Embryonic facial prominence (tissue), 1 donor: ENCODE measurements at regions not wholly inside any gene's neighbourhood (a gene's known extent, or its start where the extent isn't known, plus 50 kb on each side); places are given as distances from the start of the nearest gene placed in this dataset.

Experiments
- DNase-seq: peaks from one replicate; pipeline ENCODE4 v3.0.0-alpha.2; 2016; ENCODE audit errors: extremely low spot score

DNA sequence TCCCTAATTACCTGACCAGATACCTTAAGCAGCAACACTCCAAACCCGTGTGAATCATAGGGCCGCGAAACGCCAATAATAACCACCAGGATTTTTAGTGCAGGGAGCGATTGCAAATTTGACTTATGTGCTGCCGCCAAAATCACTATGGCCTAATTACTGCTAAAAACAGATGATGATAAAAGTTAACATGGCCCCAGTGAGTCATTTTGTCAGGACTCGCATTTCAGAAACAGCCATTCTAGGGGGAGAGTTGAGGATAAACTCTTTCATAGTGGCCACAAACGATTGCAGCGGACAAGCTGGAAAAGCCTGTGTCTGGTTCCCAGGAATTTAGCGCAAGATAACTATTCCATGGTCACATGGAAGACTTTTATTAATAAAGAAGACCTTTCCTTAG is 103.4 kb downstream of the HLX start:
- DNase-seq = no peak

DNA sequence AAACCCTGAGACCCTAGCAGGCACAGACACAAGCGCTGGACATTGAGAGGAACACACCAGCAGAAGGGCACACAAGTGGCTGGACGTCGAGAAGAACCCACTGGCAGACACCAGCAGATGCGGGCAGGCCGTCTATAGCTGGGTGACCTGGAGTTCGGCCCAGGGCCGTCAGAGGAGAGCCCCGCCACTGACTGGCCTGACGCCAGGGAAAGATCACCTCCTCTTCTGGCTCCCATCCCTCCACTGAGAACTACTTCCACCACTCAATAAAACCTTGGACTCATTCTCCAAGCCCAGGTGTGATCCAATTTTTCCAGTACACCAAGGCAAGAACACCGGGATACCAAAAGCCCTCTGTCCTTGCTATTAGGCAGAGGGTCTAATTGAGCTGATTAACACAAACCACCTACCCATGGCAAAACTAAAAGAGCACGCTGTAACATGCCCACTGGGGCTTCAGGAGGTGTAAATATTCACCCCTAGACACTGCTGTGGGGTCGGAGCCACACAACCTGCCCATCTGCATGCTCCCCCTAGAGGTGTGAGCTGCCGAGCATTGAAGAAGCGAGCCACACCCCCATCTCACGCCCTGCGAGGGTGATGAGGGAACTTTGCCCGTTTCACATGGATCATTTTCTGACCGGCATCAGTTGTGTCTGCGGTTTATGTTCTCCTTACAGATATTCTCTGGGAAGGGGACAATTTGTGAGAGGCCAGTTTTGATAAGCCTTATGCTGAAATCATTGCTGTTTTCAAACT is 104.8 kb downstream of the HLX start:
- no peak for DNase-seq

GRCh38 chr1:220990427-220991339 is 111.4 kb downstream of the HLX start:
- DNase-seq = no peak

DNA sequence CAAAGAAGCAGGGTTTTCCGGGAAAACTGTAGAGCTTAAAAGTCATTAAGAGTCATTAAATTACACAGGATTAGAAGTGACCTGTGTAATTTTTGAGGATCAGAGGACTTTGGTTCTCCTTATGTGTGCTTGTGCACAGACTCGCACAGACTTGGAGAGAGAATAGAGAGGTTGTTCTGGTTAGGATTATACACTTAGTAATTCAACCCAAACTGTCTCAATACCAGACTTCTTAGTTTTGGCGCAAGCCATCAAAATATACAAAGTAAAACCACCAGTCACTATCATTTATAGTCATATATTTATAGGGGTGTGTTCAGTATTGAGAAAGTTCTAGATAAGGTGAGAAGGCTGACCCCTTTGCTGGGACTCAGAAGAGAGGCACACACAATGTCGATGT is 112.3 kb downstream of the HLX start:
- no peak for DNase-seq

GRCh38 chr1:220991959-220992704 is 112.9 kb downstream of the HLX start:
- DNase-seq = no peak

DNA sequence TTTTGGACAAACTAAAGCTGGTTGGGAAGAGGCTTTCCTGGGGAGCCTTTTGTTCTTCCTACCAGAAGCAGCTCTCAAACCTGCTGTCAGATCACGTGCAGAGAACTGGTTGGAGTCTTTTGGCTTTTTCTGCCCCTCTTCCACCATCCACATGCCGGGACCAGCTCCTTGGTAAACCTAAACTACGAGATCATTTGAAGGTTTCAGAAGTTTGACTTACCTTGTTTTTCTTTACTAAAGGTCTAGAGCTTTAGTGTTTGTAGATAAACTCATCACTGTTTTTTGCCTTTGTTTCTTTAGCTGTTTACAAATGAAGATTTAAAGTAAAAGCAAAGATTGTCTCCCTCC is 113.4 kb downstream of the HLX start:
- no peak for DNase-seq

GRCh38 chr1:220994671-220995070 is 115.4 kb downstream of the HLX start:
- DNase-seq = no peak

- DNase-seq = no peak
These were observed 118.5 kb downstream of the HLX start for GRCh38 chr1:220997791-220998190.

DNA sequence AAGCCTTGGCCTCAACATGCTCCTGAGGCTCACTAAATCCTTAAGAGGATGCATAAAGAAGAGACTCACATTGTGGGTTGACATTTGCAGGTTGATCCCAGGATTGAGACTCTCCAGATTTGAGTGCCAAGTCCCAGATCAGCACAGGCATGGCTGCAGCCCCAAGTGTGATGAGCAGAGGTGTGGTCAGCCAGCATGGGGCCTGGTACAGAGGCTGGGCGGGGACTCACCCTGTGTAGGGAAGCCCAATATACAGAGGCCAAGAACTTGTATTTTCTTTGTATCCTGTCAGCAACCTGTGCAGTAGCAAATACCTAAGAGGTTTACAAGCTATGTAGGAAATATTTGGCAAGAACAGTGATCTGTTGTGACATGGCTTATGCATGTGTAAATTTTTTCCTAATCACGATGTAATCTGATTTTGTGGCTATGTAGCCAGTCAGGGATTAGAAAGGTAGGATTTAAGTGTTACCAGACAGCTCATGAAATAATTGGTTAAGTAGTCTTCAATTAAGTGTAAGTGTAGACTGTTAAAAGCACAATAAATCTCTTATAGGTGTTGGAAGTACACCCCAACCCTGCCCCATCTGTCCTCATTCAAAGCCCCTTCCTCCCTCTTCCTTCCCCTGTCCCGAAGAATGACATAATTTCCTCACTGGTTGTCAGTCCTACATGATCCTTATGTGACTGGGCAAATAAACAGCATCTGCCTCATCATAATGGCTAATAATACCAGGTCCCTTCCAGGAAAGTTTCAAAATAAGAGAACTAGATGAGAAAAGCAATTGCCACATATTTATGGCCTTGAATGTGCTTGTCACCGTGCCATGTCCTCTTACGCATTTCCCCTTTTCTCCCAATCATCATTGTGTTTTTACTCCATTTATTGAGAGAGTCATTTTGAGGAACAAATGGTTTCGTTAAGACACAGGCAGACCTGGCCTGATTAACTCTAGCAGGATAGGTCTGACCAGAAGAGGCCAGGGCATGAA is 120.9 kb downstream of the HLX start:
- DNase-seq = no peak

DNA sequence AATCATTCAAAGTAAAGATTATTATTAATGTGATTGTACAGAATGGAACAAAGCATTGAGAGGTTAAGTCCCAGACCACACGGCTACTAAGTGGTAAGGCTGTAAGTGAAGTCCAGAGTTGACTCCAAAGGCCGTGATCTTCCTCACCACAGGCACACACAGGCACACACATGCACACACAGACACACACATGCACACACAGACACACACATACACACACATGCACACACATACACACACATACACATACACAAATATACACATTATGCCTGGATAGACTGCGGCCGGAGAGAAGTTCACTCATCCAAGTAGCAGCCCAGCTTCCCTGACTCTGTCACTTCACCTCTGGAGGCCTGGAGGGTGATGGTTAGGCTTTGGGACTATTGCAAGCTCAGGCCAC is 121.9 kb downstream of the HLX start:
- no peak for DNase-seq

DNA sequence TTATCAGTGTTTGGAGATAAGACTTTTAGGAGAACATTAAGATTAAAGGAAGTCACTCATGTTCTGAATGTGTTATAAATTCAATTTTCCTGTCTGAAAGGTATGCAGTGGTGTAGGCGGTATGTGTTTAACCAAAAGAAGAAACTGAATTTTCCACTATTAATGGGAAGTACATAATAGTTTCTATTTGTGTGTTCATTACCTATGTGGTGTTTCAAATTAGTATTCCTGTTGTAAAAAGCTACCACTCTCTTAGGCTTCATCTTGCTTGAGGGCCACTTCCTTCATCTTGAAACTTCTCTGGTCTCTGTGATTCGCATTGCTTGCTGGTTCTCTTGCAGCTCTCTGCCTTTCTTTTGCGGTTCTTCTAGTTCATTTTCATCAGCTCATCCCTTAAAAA is 123.4 kb downstream of the HLX start:
- DNase-seq = no peak

DNA sequence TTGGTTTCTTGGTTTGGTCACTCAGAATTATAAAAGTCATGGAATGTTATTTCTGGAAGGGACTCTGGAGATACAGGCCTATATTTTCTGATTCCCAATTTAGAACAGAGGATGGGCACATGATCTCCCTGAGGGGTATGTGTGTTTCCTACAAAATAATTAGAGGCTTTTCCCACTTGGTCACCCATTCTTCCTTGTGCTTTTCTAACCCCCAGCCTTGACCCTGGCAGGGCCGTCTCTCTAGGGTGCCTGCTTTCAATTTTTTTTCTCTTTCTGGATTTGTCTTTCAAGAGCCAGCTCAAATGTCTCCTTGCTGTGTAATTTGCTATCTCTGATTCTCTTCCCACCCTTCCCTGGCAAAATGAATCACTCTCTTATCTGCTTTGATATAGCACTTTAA is 131.9 kb downstream of the HLX start:
- no peak for DNase-seq

DNA sequence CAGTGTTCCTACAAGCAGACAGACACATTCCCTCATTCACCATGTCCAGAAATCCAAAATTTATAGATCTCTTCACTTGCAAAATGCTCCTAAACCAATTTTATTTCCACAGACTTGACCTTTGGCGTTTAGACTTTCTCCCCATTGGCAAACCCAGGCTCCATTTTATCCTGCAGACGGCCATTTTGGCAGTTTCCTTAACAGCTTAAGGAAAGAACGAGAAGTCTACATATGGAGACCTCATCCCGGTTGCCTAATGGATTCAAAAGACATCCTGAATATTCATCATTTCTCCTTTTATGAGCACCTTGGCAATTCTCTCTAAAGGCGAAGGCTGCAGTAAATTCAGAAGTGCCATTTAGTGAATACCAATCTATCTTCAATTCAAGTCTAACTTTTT is 132.9 kb downstream of the HLX start:
- no peak for DNase-seq

DNA sequence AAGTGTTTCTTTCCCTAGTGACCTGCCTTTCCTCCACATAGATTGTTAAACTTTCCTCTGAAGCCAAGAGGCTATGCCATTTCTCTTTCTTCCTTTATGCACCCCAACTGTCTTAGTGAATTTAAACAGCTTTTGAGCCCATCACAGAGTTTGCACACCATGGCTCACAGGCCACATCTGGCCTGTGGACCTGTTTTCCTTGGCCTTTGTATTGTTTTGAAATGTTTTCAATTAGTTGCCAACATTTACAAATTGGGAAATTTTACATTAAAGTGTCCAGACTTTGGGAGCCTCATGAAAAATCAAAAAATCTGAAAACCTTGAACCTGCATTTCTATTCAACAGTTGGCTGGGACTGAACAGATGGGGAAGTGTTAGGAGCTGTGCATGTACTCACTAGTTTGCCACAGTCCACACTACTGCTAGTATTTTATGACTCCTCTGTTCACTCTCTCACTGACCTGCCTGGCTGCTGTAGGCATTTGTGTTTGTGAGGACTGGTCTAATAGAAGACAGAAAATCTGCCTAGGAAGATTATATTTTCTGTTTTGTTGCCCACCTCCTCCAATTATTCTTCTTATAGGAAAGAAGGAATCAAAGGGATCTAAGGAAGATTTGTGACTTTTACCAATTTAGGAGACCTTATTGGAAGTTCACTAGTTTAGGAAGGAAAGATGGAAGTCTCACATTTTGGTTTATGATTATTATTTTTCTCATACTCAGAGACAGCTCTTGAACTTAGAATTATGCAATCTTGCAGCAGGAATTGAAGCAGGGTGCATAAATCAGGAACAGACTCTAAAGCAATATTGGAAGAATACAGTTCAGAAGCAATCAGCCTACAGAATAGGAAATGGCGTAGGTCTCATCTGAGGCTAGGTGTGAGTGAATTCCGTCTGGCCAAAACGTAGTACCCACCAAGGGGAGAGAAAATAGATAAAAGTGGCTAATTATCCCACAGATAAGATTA is 134.7 kb downstream of the HLX start:
- DNase-seq = no peak

- DNase-seq = no peak
These were observed 136.0 kb downstream of the HLX start for GRCh38 chr1:221015159-221015790.

DNA sequence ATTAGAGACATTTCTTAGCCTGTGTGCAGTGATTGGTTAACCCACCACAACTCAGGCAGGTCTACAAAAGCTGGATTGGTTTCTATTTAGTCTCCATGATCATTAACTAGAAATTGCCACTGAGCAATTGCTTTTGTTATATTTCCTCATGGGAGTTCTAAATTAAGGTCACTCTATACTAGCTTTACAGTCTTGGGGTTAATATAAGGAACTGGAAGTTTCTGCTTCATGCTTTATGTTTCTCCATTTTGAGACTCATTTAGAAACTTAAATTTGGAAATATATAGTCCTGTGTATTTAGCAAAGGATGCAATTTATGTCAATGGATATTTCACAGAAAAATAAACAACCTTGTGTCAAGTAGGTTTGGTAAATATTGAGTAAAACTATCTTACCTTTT is 137.5 kb downstream of the HLX start:
- no peak for DNase-seq

GRCh38 chr1:221018414-221018813 is 139.2 kb downstream of the HLX start:
- DNase-seq = no peak

GRCh38 chr1:221022331-221022730 is 143.1 kb downstream of the HLX start:
- DNase-seq = no peak

GRCh38 chr1:221023482-221023881 is 144.2 kb downstream of the HLX start:
- DNase-seq = no peak

DNA sequence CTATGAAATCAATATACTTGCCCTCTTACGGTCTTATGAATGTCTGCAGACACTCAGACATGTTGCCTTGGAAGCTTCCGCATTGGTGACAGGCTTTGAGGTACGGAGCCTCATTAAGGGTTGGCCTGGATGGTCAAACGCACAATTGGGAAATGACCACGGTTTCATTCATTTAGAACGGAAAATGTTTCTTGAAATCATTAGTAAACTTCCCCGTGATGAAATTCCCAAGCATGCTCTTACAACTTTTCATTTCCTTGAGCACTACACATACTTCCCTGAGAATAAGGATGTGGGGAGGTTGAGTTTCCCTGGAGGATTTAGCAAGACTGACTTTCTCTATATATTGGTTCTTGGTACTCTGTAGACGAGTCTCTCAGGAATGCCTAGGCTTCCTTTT is 146.3 kb downstream of the HLX start:
- DNase-seq = no peak
